ENCODE measurements at regions not wholly inside any gene's neighbourhood (a gene's known extent, or its start where the extent isn't known, plus 50 kb on each side); places are given as distances from the start of the nearest gene placed in this dataset.

GRCh38 chr3:72398781-72399180 lies 449.5 kb downstream of the SHQ1 start:
- intact Hi-C loops (cut with micrococcal nuclease) = no loop called here
- no CpG with 5 or more reads among the region's 3 CpGs for WGBS (ENCODE audit: insufficient coverage)
- H3K4me1 ChIP-seq (ENCODE audit: control insufficient read depth in 1 of 2, insufficient read depth in 2 of 2, low read length in 2 of 2) = no peaks in the 10 kb centered on the region

GRCh38 chr3:72397586-72397985 lies 450.7 kb downstream of the SHQ1 start:
- TF ChIP-seq CTCF (IDR thresholded peaks at IDR 0.05) = no peak
- Histone ChIP-seq H2AFZ (ENCODE audit: insufficient read depth, low read depth, low read length, poor library complexity, severe bottlenecking) (no peak overlapping the region), H3K9ac (ENCODE audit: insufficient read depth, low read length, poor library complexity, severe bottlenecking) (no peak overlapping the region), H3K27ac (ENCODE audit: low read depth in 1 of 2, low read length in 2 of 2) (no peak overlapping the region), H3K36me3 (replicated peaks in 1 of 2; ENCODE audit: control insufficient read depth in 1 of 2, insufficient read depth in 2 of 2, low read length in 2 of 2) (no peaks in the 10 kb centered on the region), H3K4me3 (replicated peaks in 1 of 3; ENCODE audit: low read depth in 2 of 3, low read length in 3 of 3) (no peak overlapping the region), H3K79me2 (ENCODE audit: insufficient read depth, low read length) (peaks cover 100% of the 10 kb centered on the region), H3K27me3 (ENCODE audit: control insufficient read depth in 2 of 2, insufficient read depth in 2 of 2, low read length in 2 of 2) (no peaks in the 10 kb centered on the region), H3K9me3 (replicated peaks in 1 of 2; ENCODE audit: control insufficient read depth in 1 of 2, insufficient read depth in 1 of 2, low read length in 2 of 2) (no peaks in the 10 kb centered on the region), H3K4me2 (replicated peaks; ENCODE audit: extremely low read depth, low read length, poor library complexity, severe bottlenecking) (no peak overlapping the region), H4K20me1 (ENCODE audit: insufficient read depth, low read length) (peaks cover 100% of the 10 kb centered on the region), H3K4me1 (ENCODE audit: control insufficient read depth in 1 of 2, insufficient read depth in 2 of 2, low read length in 2 of 2) (no peaks in the 10 kb centered on the region)
- Mint-ChIP-seq H3K36me3 (peaks cover 3 to 8% of the 10 kb centered on the region in 2 donors), H3K4me3 (no peak overlapping the region), H3K9me3 (no peaks in the 10 kb centered on the region), H3K27me3 (ENCODE audit: low read depth in 3 of 3) (no peaks in the 10 kb centered on the region), H3K27ac (no peak overlapping the region), H3K4me1 (peaks cover 18% of the 10 kb centered on the region)
- intact Hi-C loops (cut with micrococcal nuclease) = no loop called here
- WGBS (ENCODE audit: insufficient coverage) = no CpG with 5 or more reads among the region's 2 CpGs
- no peak for DNase-seq

More at GRCh38 chr3:72398781-72399180, 449.5 kb downstream of the SHQ1 start:
- no peaks in the 10 kb centered on the region for H3K36me3 ChIP-seq (replicated peaks in 1 of 2; ENCODE audit: control insufficient read depth in 1 of 2, insufficient read depth in 2 of 2, low read length in 2 of 2)
- H3K79me2 ChIP-seq (ENCODE audit: insufficient read depth, low read length) = peaks cover 100% of the 10 kb centered on the region
- no peak overlapping the region for H3K27ac ChIP-seq (ENCODE audit: low read depth in 1 of 2, low read length in 2 of 2)
- H3K4me2 ChIP-seq (replicated peaks; ENCODE audit: extremely low read depth, low read length, poor library complexity, severe bottlenecking) = no peak overlapping the region
- no peak for TF ChIP-seq CTCF (IDR thresholded peaks at IDR 0.05)
- H3K27me3 ChIP-seq (ENCODE audit: control insufficient read depth in 2 of 2, insufficient read depth in 2 of 2, low read length in 2 of 2) = no peaks in the 10 kb centered on the region
- peaks cover 100% of the 10 kb centered on the region for H4K20me1 ChIP-seq (ENCODE audit: insufficient read depth, low read length)
- no peak for DNase-seq
- Mint-ChIP-seq H3K36me3 (peaks cover 3 to 8% of the 10 kb centered on the region in 2 donors), H3K27ac (no peak overlapping the region), H3K9me3 (no peaks in the 10 kb centered on the region), H3K4me3 (no peak overlapping the region), H3K27me3 (ENCODE audit: low read depth in 3 of 3) (no peaks in the 10 kb centered on the region), H3K4me1 (peaks cover 14% of the 10 kb centered on the region)
- H3K9ac ChIP-seq (ENCODE audit: insufficient read depth, low read length, poor library complexity, severe bottlenecking) = no peak overlapping the region
- H3K9me3 ChIP-seq (replicated peaks in 1 of 2; ENCODE audit: control insufficient read depth in 1 of 2, insufficient read depth in 1 of 2, low read length in 2 of 2) = no peaks in the 10 kb centered on the region
- H3K4me3 ChIP-seq (replicated peaks in 1 of 3; ENCODE audit: low read depth in 2 of 3, low read length in 3 of 3) = no peak overlapping the region
- H2AFZ ChIP-seq (ENCODE audit: insufficient read depth, low read depth, low read length, poor library complexity, severe bottlenecking) = no peak overlapping the region
